ENCODE measurements at regions not wholly inside any gene's neighbourhood (a gene's known extent, or its start where the extent isn't known, plus 50 kb on each side); places are given as distances from the start of the nearest gene placed in this dataset.

DNA sequence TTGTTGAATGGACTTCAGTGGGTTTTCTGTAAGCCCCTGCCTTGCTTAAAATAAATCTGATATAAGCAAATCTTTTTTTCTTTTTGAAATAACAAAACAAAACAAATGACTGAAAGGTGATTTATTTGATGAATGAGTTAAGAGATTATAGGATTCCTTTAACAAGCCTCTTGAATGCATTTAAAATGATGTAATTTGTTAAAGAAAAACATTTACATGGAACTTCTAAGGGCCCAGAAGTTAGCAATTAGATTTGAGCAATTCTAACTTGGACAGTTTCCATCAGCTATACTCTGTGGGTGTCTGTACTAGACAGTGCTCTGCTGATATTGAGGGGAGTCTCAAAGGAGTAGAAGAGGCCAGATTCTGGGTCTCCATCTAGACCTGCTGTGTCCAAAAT lies 143.5 kb upstream of the RAG2 start:
- Mint-ChIP-seq H3K4me1 (peaks cover 4 to 8% of the 10 kb centered on the region in 2 experiments), H3K36me3 (ENCODE audit: insufficient read depth in 1 of 3, low read depth in 3 of 3) (no peaks in the 10 kb centered on the region), H3K4me3 (no peak overlapping the region), H3K27me3 (ENCODE audit: low read depth) (peaks cover 19% of the 10 kb centered on the region), H3K27ac (no peak overlapping the region), H3K9me3 (no peaks in the 10 kb centered on the region)
- Histone ChIP-seq H2BK120ac (ENCODE audit: low read depth, low read length, poor library complexity, severe bottlenecking) (no peak overlapping the region), H3K79me2 (ENCODE audit: insufficient read depth, low read length) (no peaks in the 10 kb centered on the region), H4K20me1 (ENCODE audit: control insufficient read depth, insufficient read depth, insufficient read length) (no peaks in the 10 kb centered on the region), H3K4me1 (ENCODE audit: insufficient read depth, low read length) (no peaks in the 10 kb centered on the region), H3K4ac (ENCODE audit: low read depth, low read length) (no peak overlapping the region), H3K56ac (ENCODE audit: insufficient read length, low read depth, low read length) (no peak overlapping the region), H3K23ac (ENCODE audit: insufficient read length, low read depth, low read length) (no peak overlapping the region), H3K9ac (ENCODE audit: extremely low read depth, insufficient read length, low read length) (no peak overlapping the region), H2BK20ac (ENCODE audit: low read depth, low read length, poor library complexity, severe bottlenecking) (no peak overlapping the region), H2BK5ac (ENCODE audit: insufficient read length, low read length) (no peak overlapping the region), H3K18ac (ENCODE audit: insufficient read length, low read depth, low read length) (no peak overlapping the region), H2BK15ac (ENCODE audit: low read depth, low read length) (no peak overlapping the region), H3K27me3 (ENCODE audit: insufficient read depth, low read length) (no peaks in the 10 kb centered on the region), H3K27ac (ENCODE audit: insufficient read length, low read depth, low read length) (no peak overlapping the region), H4K5ac (ENCODE audit: insufficient read length, low read depth, low read length) (no peak overlapping the region), H3K23me2 (ENCODE audit: insufficient read length, low read depth, low read length, poor library complexity, severe bottlenecking) (no peaks in the 10 kb centered on the region), H2AK5ac (ENCODE audit: insufficient read length, low read length) (no peak overlapping the region), H2BK12ac (ENCODE audit: insufficient read length, low read depth, low read length) (no peak overlapping the region), H3K79me1 (ENCODE audit: insufficient read depth, low read depth, low read length, poor library complexity, severe bottlenecking) (no peaks in the 10 kb centered on the region), H3T11ph (ENCODE audit: low read length) (no peak overlapping the region), H3K14ac (ENCODE audit: insufficient read depth, low read length) (no peak overlapping the region), H3K4me2 (ENCODE audit: insufficient read depth, insufficient read length, low read length) (no peak overlapping the region), H2AFZ (ENCODE audit: low read length) (no peak overlapping the region), H4K8ac (replicated peaks; ENCODE audit: insufficient read length, low read depth, low read length) (no peak overlapping the region), H3K9me3 (ENCODE audit: control insufficient read depth, low read depth, low read length) (no peaks in the 10 kb centered on the region), H4K91ac (ENCODE audit: insufficient read length, low read depth, low read length) (no peak overlapping the region)
- DNase-seq, result no peak
- no peak for TF ChIP-seq CTCF (conservative IDR thresholded peaks at IDR 0.05)
